Natural killer cell (primary cell): ENCODE measurements at regions not wholly inside any gene's neighbourhood (a gene's known extent, or its start where the extent isn't known, plus 50 kb on each side); places are given as distances from the start of the nearest gene placed in this dataset.

Source experiments
- ATAC-seq, 3 donors: fragments of 150-1000 bp in 2 of 3; fragments of 200-7000 bp in 1 of 3; cut with Tn5 transposase; 1 replicate in 1 of 3; 2 replicates in 2 of 3; pipeline ENCODE4 v1.10.0; 2021; ENCODE audit warnings: mild to moderate bottlenecking in 2 of 3, moderate library complexity in 2 of 3
- DNase-seq, 2 donors: peaks; one replicate each; pipeline versions ENCODE4 v3.0.0 to v3.0.0-alpha.2; 2013 to 2021; ENCODE audit warnings: mixed read lengths in 1 of 2
- H3K27ac ChIP-seq: one replicate; pipeline ENCODE4 v1.5.1; 2013; ENCODE audit warnings: mild to moderate bottlenecking, low read length
- H3K27me3 ChIP-seq: one replicate; pipeline ENCODE4 v1.6.1; 2013; ENCODE audit warnings: low read length; ENCODE audit not compliant: control insufficient read depth, insufficient read depth
- H3K36me3 ChIP-seq: one replicate; pipeline ENCODE4 v1.6.1; 2013; ENCODE audit warnings: low read length; ENCODE audit not compliant: control insufficient read depth, insufficient read depth
- H3K4me1 ChIP-seq: one replicate; pipeline ENCODE4 v1.6.1; 2013; ENCODE audit warnings: low read length; ENCODE audit not compliant: control insufficient read depth, insufficient read depth
- H3K4me3 ChIP-seq: one replicate; pipeline ENCODE4 v1.5.1; 2013; ENCODE audit warnings: low read length
- H3K9me3 ChIP-seq: one replicate; pipeline ENCODE4 v1.6.1; 2013; ENCODE audit warnings: low read length; ENCODE audit not compliant: control insufficient read depth, insufficient read depth
- H3K27ac Mint-ChIP-seq, 2 donors: one replicate each; pipeline ENCODE4 v1.8.0; 2022; ENCODE audit warnings: mild to moderate bottlenecking in 2 of 2, mixed read lengths in 2 of 2, moderate library complexity in 1 of 2
- H3K27me3 Mint-ChIP-seq, 2 donors: one replicate each; pipeline ENCODE4 v1.8.0; 2022; ENCODE audit warnings: low read depth in 2 of 2, mixed read lengths in 2 of 2
- H3K36me3 Mint-ChIP-seq: one replicate; pipeline ENCODE4 v1.8.0; 2022; ENCODE audit warnings: mixed read lengths
- H3K4me1 Mint-ChIP-seq, 2 donors: one replicate each; pipeline ENCODE4 v1.8.0; 2022; ENCODE audit warnings: mixed read lengths in 2 of 2
- H3K4me3 Mint-ChIP-seq: one replicate; pipeline ENCODE4 v1.8.0; 2022; ENCODE audit warnings: mild to moderate bottlenecking, moderate library complexity, mixed read lengths
- H3K9me3 Mint-ChIP-seq, 2 donors: one replicate each; pipeline ENCODE4 v1.8.0; 2022; ENCODE audit warnings: mixed read lengths in 2 of 2
- CTCF ChIP-seq: fragments of 200-600 bp; IDR thresholded peaks from one replicate; pipeline ENCODE4 v1.8.0; 2022; ENCODE audit warnings: antibody characterized with exemption
- WGBS: methylation state at CpG from one replicate; pipeline ENCODE4 v1.1.7; 2013; ENCODE audit warnings: missing lambda C conversion rate; ENCODE audit not compliant: insufficient coverage; 5-methylcytosine and 5-hydroxymethylcytosine counted together
- intact Hi-C: fragments of 100-400 bp; cut with micrococcal nuclease; formaldehyde crosslinking; loops from one replicate; pipeline ENCODE4 v1.14.2; 2022

DNA sequence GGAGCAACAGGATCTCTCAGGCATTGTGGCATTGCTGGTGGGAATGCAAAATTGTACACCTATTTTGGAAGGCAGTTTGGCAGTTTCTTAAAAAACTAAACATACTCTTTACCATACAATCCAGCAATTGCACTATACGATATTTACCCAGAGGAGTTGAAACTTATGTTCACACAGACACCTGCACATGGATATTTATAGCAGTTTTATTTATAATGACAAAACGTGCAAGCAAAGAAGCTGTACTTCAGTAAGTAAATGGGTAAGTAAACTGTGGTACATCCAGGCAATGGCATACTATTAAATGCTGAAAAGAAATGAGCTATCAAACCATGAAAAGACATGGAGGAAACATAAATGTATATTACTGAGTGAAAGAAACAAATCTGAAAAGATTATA lies 71.6 kb upstream of the UBAC2 start:
- DNase-seq (no peak), ATAC-seq (no peak)
- peaks cover 6% of the 10 kb centered on the region for H3K4me1 ChIP-seq
- H3K27ac Mint-ChIP-seq: no peak overlapping the region
- H3K4me3 ChIP-seq: no peak overlapping the region
- no peaks in the 10 kb centered on the region for H3K27me3 ChIP-seq
- H3K4me3 Mint-ChIP-seq: no peak overlapping the region
- H3K4me1 Mint-ChIP-seq: peaks cover 14 to 15% of the 10 kb centered on the region in 2 donors
- H3K36me3 Mint-ChIP-seq: no peaks in the 10 kb centered on the region
- H3K9me3 ChIP-seq: no peaks in the 10 kb centered on the region
- no peak overlapping the region for H3K27ac ChIP-seq
- intact Hi-C loops: no loop called here
- WGBS: 40% methylated on average over 1 of the region's 2 CpGs
- no peaks in the 10 kb centered on the region for H3K9me3 Mint-ChIP-seq
- H3K27me3 Mint-ChIP-seq: peaks cover 25 to 37% of the 10 kb centered on the region in 2 donors
- TF ChIP-seq CTCF: no peak
- no peaks in the 10 kb centered on the region for H3K36me3 ChIP-seq

DNA sequence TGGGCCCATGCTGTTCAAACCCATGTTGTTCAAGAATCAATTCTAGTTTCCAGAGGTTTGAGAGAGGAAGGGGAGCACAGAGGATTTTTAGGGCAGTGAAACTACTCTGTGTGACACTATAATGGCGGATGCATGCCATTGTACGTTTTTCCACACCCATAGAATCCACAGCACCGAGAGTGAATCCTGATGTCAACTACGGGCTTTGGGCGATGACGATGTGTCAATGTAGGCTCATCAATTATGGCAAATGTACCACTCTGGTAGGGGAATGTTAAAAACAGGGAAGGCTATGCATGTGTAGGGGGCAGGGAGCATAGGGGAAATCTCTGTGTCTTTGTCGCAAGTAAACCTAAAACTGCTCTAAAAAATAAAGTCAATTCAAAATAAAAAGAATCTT lies 70.7 kb upstream of the UBAC2 start:
- Mint-ChIP-seq H3K4me3 (no peak overlapping the region), H3K36me3 (no peaks in the 10 kb centered on the region), H3K9me3 (no peaks in the 10 kb centered on the region), H3K27me3 (peaks cover 24 to 30% of the 10 kb centered on the region in 2 donors), H3K4me1 (peaks cover 5 to 7% of the 10 kb centered on the region in 2 donors), H3K27ac (no peak overlapping the region)
- no peak for TF ChIP-seq CTCF
- Histone ChIP-seq H3K4me1 (peaks cover 5% of the 10 kb centered on the region), H3K36me3 (no peaks in the 10 kb centered on the region), H3K27ac (no peak overlapping the region), H3K27me3 (no peaks in the 10 kb centered on the region), H3K4me3 (no peak overlapping the region), H3K9me3 (no peaks in the 10 kb centered on the region)
- WGBS: 100% methylated on average over 6 of the region's 7 CpGs
- intact Hi-C loops: loop anchor here (10.0 kb wide), 1 partner anchor 105 kb away; no protein-coding TSS in a partner anchor
- DNase-seq (no peak), ATAC-seq (no peak)

DNA sequence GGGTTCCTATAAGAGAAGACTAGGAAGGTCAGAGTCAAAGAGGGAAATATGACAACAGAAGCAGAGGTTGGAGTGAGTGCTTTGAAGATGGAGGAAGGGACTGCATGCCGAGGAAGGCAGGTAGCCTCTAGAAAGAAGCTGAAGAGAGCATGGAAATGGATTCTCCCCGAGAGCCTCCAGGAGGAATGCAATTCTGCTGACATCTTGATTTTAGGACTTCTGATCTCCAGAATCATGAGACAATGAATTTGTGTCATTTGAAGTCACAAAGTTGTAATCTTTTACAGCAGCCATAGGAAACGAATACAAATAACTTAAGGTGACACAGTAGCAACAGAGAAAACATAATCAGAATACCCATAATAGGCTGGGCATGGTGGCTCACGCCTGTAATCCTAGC lies 69.2 kb upstream of the UBAC2 start:
- ATAC-seq (no peak), DNase-seq (no peak)
- Histone ChIP-seq H3K27ac (no peak overlapping the region), H3K9me3 (no peaks in the 10 kb centered on the region), H3K27me3 (no peaks in the 10 kb centered on the region), H3K36me3 (no peaks in the 10 kb centered on the region), H3K4me3 (no peak overlapping the region), H3K4me1 (no peaks in the 10 kb centered on the region)
- no peaks in the 10 kb centered on the region for H3K9me3 Mint-ChIP-seq
- no peaks in the 10 kb centered on the region for H3K36me3 Mint-ChIP-seq
- intact Hi-C loops: loop anchor here (10.0 kb wide), 1 partner anchor 107 kb away; no protein-coding TSS in a partner anchor
- no peak overlapping the region for H3K27ac Mint-ChIP-seq
- no peak overlapping the region for H3K4me3 Mint-ChIP-seq
- 94% methylated on average over 4 of the region's 4 CpGs for WGBS
- no peaks in the 10 kb centered on the region for H3K4me1 Mint-ChIP-seq
- no peak for TF ChIP-seq CTCF
- H3K27me3 Mint-ChIP-seq: peaks cover 21 to 30% of the 10 kb centered on the region in 2 donors

GRCh38 chr13:99132295-99132835 lies 68.3 kb upstream of the UBAC2 start:
- H3K36me3 Mint-ChIP-seq: no peaks in the 10 kb centered on the region
- no peaks in the 10 kb centered on the region for H3K27me3 ChIP-seq
- TF ChIP-seq CTCF: no peak
- ATAC-seq: no peak
- no peaks in the 10 kb centered on the region for H3K9me3 ChIP-seq
- no peak overlapping the region for H3K4me3 ChIP-seq
- H3K4me1 ChIP-seq: no peaks in the 10 kb centered on the region
- no peak for DNase-seq
- intact Hi-C loops: loop anchor here (10.0 kb wide), 1 partner anchor 108 kb away; no protein-coding TSS in a partner anchor
- H3K9me3 Mint-ChIP-seq: no peaks in the 10 kb centered on the region
- H3K4me1 Mint-ChIP-seq: no peaks in the 10 kb centered on the region
- peaks cover 17 to 30% of the 10 kb centered on the region in 2 donors for H3K27me3 Mint-ChIP-seq
- no peak overlapping the region for H3K27ac Mint-ChIP-seq
- no peaks in the 10 kb centered on the region for H3K36me3 ChIP-seq
- H3K27ac ChIP-seq: no peak overlapping the region
- no peak overlapping the region for H3K4me3 Mint-ChIP-seq
